A673 (cell line): ENCODE measurements at regions not wholly inside any gene's neighbourhood (a gene's known extent, or its start where the extent isn't known, plus 50 kb on each side); places are given as distances from the start of the nearest gene placed in this dataset.

Experiments
- BruUV-seq: library from RNA; stranded (reverse); fragments of 400-500 nt; replicated peaks from 2 replicates; lab custom pipeline; 2021; lab: Mats Ljungman, UMichigan
- CTCF ChIA-PET: fragments of 300-600 bp; sonication (Branson Sonifier 250); formaldehyde crosslinking; loops from one replicate; lab custom pipeline; 2022; ENCODE audit warnings: antibody characterized with exemption; lab: Charles Lee
- POLR2A ChIA-PET: fragments of 300-600 bp; sonication (Branson Sonifier 250); formaldehyde crosslinking; loops from one replicate; lab custom pipeline; 2022; ENCODE audit warnings: antibody characterized with exemption; ENCODE audit not compliant: low non-redundant PET; lab: Charles Lee
- DNase-seq: peaks from one replicate; pipeline ENCODE4 v3.0.0-alpha.2; 2015; ENCODE audit warnings: low spot score
- H3K27ac ChIP-seq: fragments of 200-600 bp; sonication (generic); 2 replicates; pipeline ENCODE4 v1.5.1; 2016; ENCODE audit warnings: mixed run types, low read depth, mild to moderate bottlenecking, mixed read lengths, antibody characterized with exemption, low read length; ENCODE audit not compliant: poor library complexity, severe bottlenecking
- H3K27me3 ChIP-seq: fragments of 200-600 bp; sonication (generic); replicated peaks from 2 replicates; pipeline ENCODE4 v1.6.1; 2017; ENCODE audit warnings: mixed run types, low read depth, mild to moderate bottlenecking, mixed read lengths, antibody characterized with exemption, low read length; ENCODE audit not compliant: insufficient read depth, poor library complexity
- H3K36me3 ChIP-seq: fragments of 200-600 bp; sonication (generic); 2 replicates; pipeline ENCODE4 v1.6.1; 2016; ENCODE audit warnings: mixed run types, mild to moderate bottlenecking, mixed read lengths, antibody characterized with exemption, low read length; ENCODE audit not compliant: insufficient read depth, poor library complexity, severe bottlenecking
- H3K4me1 ChIP-seq: fragments of 200-600 bp; sonication (generic); 2 replicates; pipeline ENCODE4 v1.6.1; 2017; ENCODE audit warnings: mixed run types, mild to moderate bottlenecking, mixed read lengths, antibody characterized with exemption, low read length; ENCODE audit not compliant: insufficient read depth, poor library complexity, severe bottlenecking
- H3K4me3 ChIP-seq: fragments of 200-600 bp; sonication (generic); 2 replicates; pipeline ENCODE4 v1.5.1; 2016; ENCODE audit warnings: low read depth, mixed run types, mild to moderate bottlenecking, mixed read lengths, low read length; ENCODE audit not compliant: poor library complexity, severe bottlenecking
- H3K9me3 ChIP-seq: fragments of 200-600 bp; sonication (generic); 2 replicates; pipeline ENCODE4 v1.6.1; 2016; ENCODE audit warnings: mixed run types, low read depth, mild to moderate bottlenecking, mixed read lengths, antibody characterized with exemption, low read length; ENCODE audit not compliant: poor library complexity, severe bottlenecking
- EZH2 ChIP-seq: fragments of 200-600 bp; sonication (generic); IDR thresholded peaks from 2 replicates; pipeline ENCODE4 v1.6.1; 2017; ENCODE audit warnings: borderline replicate concordance, low read depth, mild to moderate bottlenecking, mixed read lengths, antibody characterized with exemption, low read length; ENCODE audit not compliant: poor library complexity, severe bottlenecking
- intact Hi-C: fragments of 100-400 bp; cut with micrococcal nuclease; formaldehyde crosslinking; loops from one replicate; pipeline ENCODE4 v1.10.0; 2022; ENCODE audit not compliant: unreplicated experiment
- TF ChIP-seq, protein P1 (sequence below): fragments of 300-800, 200-600 bp; sonication (generic); conservative IDR thresholded peaks from 2 replicates; pipeline ENCODE4 v1.5.1; 2017; ENCODE audit warnings: low read depth, mild to moderate bottlenecking, antibody characterized with exemption, low read length, moderate library complexity, mixed read lengths

GRCh38 chr10:1938317-1938716 is 201.0 kb upstream of the ADARB2 start:
- no peak for TF ChIP-seq EZH2
- TF ChIP-seq, protein P1, sequence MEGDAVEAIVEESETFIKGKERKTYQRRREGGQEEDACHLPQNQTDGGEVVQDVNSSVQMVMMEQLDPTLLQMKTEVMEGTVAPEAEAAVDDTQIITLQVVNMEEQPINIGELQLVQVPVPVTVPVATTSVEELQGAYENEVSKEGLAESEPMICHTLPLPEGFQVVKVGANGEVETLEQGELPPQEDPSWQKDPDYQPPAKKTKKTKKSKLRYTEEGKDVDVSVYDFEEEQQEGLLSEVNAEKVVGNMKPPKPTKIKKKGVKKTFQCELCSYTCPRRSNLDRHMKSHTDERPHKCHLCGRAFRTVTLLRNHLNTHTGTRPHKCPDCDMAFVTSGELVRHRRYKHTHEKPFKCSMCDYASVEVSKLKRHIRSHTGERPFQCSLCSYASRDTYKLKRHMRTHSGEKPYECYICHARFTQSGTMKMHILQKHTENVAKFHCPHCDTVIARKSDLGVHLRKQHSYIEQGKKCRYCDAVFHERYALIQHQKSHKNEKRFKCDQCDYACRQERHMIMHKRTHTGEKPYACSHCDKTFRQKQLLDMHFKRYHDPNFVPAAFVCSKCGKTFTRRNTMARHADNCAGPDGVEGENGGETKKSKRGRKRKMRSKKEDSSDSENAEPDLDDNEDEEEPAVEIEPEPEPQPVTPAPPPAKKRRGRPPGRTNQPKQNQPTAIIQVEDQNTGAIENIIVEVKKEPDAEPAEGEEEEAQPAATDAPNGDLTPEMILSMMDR: no peak
- no peak overlapping the region for H3K4me3 ChIP-seq
- H3K27me3 ChIP-seq: no peaks in the 10 kb centered on the region
- no peak for DNase-seq
- no peaks in the 10 kb centered on the region for H3K4me1 ChIP-seq
- intact Hi-C loops: no loop called here
- no peaks in the 10 kb centered on the region for H3K9me3 ChIP-seq
- no TSS peak for BruUV-seq
- POLR2A ChIA-PET: no interaction called here
- H3K36me3 ChIP-seq: no peaks in the 10 kb centered on the region
- no peak overlapping the region for H3K27ac ChIP-seq
- CTCF ChIA-PET: no interaction called here

GRCh38 chr10:1935912-1936311 is 198.6 kb upstream of the ADARB2 start:
- CTCF ChIA-PET: no interaction called here
- intact Hi-C loops: no loop called here
- TF ChIP-seq, protein P1: no peak
- TF ChIP-seq EZH2: no peak
- no peaks in the 10 kb centered on the region for H3K4me1 ChIP-seq
- H3K27ac ChIP-seq: no peak overlapping the region
- DNase-seq: no peak
- H3K9me3 ChIP-seq: no peaks in the 10 kb centered on the region
- H3K27me3 ChIP-seq: no peaks in the 10 kb centered on the region
- BruUV-seq: no TSS peak
- POLR2A ChIA-PET: no interaction called here
- no peaks in the 10 kb centered on the region for H3K36me3 ChIP-seq
- H3K4me3 ChIP-seq: no peak overlapping the region

GRCh38 chr10:1933215-1933614 is 195.9 kb upstream of the ADARB2 start:
- Histone ChIP-seq H3K9me3 (no peaks in the 10 kb centered on the region), H3K4me3 (no peak overlapping the region), H3K27ac (no peak overlapping the region), H3K36me3 (no peaks in the 10 kb centered on the region), H3K4me1 (no peaks in the 10 kb centered on the region), H3K27me3 (peaks cover 20% of the 10 kb centered on the region)
- CTCF ChIA-PET: no interaction called here
- TF ChIP-seq, protein P1: no peak
- no peak for TF ChIP-seq EZH2
- no TSS peak for BruUV-seq
- no peak for DNase-seq
- POLR2A ChIA-PET: no interaction called here
- intact Hi-C loops: no loop called here
